ENCODE measurements at regions not wholly inside any gene's neighbourhood (a gene's known extent, or its start where the extent isn't known, plus 50 kb on each side); places are given as distances from the start of the nearest gene placed in this dataset.
A peak's percentile ranks its signal among the peaks of the same experiment; 100 is the strongest.

DNA sequence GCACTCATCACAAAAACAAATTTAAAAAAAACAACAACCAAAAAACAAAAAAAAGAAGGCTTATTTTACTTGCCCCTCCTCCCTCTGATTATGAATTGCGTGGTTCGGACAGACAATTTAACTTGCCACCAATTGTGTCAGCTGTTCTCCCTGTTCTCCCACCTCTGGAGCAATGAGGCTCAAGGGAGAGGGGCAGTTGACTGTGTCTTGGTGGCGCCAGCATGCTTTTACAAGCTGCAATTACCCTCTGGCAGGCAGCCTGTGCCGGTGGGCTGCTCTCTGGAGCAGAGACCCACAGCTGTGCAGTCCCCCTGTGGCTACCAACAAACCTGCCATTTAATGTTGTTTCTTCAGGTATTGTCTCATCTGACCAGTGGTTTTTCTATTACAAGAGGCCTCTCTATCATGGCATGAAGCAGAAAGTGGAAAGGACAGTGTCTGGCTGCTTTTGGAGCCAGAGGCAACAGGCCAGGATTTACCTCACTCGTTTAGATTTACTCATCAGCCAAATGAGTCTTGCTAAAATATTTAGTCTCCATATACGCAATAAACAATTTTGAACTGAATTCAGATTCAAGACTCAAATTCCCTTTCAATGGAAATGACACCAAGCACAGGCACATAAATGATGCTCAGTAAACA lies 192.0 kb upstream of the TPRG1 start:
- TF ChIP-seq POLR2AphosphoS5 (IDR thresholded peaks at IDR 0.05): no peak
- TF ChIP-seq EP300 (IDR thresholded peaks at IDR 0.05; ENCODE audit: low read depth): no peak
- TF ChIP-seq POLR2A (IDR thresholded peaks at IDR 0.05): no peak
- TF ChIP-seq, protein P1, sequence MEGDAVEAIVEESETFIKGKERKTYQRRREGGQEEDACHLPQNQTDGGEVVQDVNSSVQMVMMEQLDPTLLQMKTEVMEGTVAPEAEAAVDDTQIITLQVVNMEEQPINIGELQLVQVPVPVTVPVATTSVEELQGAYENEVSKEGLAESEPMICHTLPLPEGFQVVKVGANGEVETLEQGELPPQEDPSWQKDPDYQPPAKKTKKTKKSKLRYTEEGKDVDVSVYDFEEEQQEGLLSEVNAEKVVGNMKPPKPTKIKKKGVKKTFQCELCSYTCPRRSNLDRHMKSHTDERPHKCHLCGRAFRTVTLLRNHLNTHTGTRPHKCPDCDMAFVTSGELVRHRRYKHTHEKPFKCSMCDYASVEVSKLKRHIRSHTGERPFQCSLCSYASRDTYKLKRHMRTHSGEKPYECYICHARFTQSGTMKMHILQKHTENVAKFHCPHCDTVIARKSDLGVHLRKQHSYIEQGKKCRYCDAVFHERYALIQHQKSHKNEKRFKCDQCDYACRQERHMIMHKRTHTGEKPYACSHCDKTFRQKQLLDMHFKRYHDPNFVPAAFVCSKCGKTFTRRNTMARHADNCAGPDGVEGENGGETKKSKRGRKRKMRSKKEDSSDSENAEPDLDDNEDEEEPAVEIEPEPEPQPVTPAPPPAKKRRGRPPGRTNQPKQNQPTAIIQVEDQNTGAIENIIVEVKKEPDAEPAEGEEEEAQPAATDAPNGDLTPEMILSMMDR (IDR thresholded peaks at IDR 0.05): no peak
- WGBS, 2 donors (ENCODE audit: low coverage in 1 of 2): 65 to 76% methylated on average over 2 to 6 of the region's 6 CpGs
- peaks cover 0 to 12% (median 2%) of the 10 kb centered on the region in 4 donors for H3K4me1 ChIP-seq
- H3K9me3 ChIP-seq: no peaks in the 10 kb centered on the region
- DNase-seq: no peak
- H3K36me3 ChIP-seq: no peaks in the 10 kb centered on the region
- no peak overlapping the region for H3K4me3 ChIP-seq
- H3K27me3 ChIP-seq: no peaks in the 10 kb centered on the region
- H3K27ac ChIP-seq: peak overlapping the region; percentile 30 to 51 (median 33)
- intact Hi-C loops (cut with DNase I; ENCODE audit: low total_unique reads): loop anchor here (10.0 kb wide), 1 partner anchor 165 kb away; no protein-coding TSS in a partner anchor
- in situ Hi-C loops (cut with MboI; ENCODE audit: low pct_ligation_motif_present in 1 of 4, low pct_unique_long_range_greater_than_20kb in 1 of 4, low sequenced_read_pairs in 3 of 4): no loop called here

DNA sequence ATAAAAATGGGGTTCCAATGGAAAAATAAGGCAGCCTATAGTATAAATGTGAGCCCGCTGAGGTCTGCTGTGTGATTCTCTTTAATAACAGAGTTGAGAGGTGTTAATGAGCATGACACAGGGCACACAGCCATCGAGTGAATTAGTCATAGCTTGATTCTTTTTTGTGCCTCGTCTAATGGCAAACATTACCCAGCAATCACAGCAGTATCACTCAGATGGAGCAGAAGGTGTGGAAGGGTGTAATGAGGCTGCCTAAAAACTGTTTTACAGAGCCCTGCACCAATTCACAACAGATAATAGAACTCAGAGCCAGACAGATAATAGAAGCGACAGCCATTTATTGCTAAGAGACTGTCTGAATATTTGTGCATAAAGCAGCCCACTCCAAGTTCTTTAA lies 178.6 kb upstream of the TPRG1 start:
- H3K27me3 ChIP-seq: no peaks in the 10 kb centered on the region
- no peaks in the 10 kb centered on the region for H3K36me3 ChIP-seq
- intact Hi-C loops (cut with DNase I; ENCODE audit: low total_unique reads) (no loop called here), in situ Hi-C loops (cut with MboI; ENCODE audit: low pct_ligation_motif_present in 1 of 4, low pct_unique_long_range_greater_than_20kb in 1 of 4, low sequenced_read_pairs in 3 of 4) (no loop called here)
- no peak overlapping the region for H3K4me3 ChIP-seq
- WGBS, 2 donors (ENCODE audit: low coverage in 1 of 2): 68 to 74% methylated on average over 3 to 4 of the region's 4 CpGs
- no peak overlapping the region for H3K27ac ChIP-seq
- no peaks in the 10 kb centered on the region for H3K4me1 ChIP-seq
- TF ChIP-seq EP300 (IDR thresholded peaks at IDR 0.05; ENCODE audit: low read depth) (no peak), POLR2A (IDR thresholded peaks at IDR 0.05) (no peak), POLR2AphosphoS5 (IDR thresholded peaks at IDR 0.05) (no peak)
- TF ChIP-seq, protein P1 (IDR thresholded peaks at IDR 0.05): no peak
- H3K9me3 ChIP-seq: no peaks in the 10 kb centered on the region
- no peak for DNase-seq

DNA sequence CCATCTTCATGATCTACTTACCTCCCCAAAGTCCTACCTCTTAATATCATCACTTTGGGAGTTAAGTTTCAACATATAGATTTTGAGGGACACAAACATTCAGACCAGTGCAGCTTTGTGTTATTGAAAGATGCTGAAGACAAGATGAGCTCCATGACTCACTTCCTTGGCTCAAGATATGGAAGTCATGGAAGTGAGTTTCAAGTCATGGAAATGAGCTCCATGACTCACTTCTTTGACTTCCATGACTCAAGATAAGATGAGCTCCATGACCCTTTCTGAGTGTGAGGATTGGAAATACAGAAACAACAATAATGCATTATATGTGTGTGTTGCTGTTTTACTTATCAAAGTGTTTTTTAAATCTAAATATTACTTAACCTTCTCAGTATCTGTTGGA lies 170.2 kb upstream of the TPRG1 start:
- no peak for DNase-seq
- H3K27me3 ChIP-seq: no peaks in the 10 kb centered on the region
- no peak overlapping the region for H3K27ac ChIP-seq
- no peaks in the 10 kb centered on the region for H3K4me1 ChIP-seq
- no peaks in the 10 kb centered on the region for H3K36me3 ChIP-seq
- H3K4me3 ChIP-seq: no peak overlapping the region
- intact Hi-C loops (cut with DNase I; ENCODE audit: low total_unique reads): no loop called here
- TF ChIP-seq, protein P1 (IDR thresholded peaks at IDR 0.05): no peak
- TF ChIP-seq POLR2A (IDR thresholded peaks at IDR 0.05) (no peak), EP300 (IDR thresholded peaks at IDR 0.05; ENCODE audit: low read depth) (no peak), POLR2AphosphoS5 (IDR thresholded peaks at IDR 0.05) (no peak)
- in situ Hi-C loops (cut with MboI; ENCODE audit: low pct_ligation_motif_present in 1 of 4, low pct_unique_long_range_greater_than_20kb in 1 of 4, low sequenced_read_pairs in 3 of 4): no loop called here
- H3K9me3 ChIP-seq: no peaks in the 10 kb centered on the region

DNA sequence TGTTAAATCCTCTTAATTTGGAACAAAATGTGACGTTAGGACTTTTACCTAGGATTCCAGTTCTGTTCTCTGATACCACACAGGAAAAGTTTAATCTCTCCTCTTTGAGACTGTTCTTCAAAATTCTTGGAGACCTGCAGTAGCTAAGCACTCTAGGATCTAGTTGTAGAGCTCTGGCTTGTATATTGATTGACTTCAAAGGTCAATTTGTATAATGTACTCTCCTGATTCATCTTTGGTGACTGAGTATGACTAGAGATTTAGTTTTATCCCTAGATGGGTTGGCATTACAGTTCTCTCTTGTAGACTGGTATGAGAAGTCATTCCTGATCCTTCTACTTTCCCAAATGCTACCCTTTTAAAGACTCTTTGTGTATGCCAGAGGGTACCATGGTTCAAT lies 168.4 kb upstream of the TPRG1 start:
- TF ChIP-seq POLR2AphosphoS5 (IDR thresholded peaks at IDR 0.05) (no peak), EP300 (IDR thresholded peaks at IDR 0.05; ENCODE audit: low read depth) (no peak), POLR2A (IDR thresholded peaks at IDR 0.05) (no peak)
- TF ChIP-seq, protein P1 (IDR thresholded peaks at IDR 0.05): no peak
- in situ Hi-C loops (cut with MboI; ENCODE audit: low pct_ligation_motif_present in 1 of 4, low pct_unique_long_range_greater_than_20kb in 1 of 4, low sequenced_read_pairs in 3 of 4): no loop called here
- Histone ChIP-seq H3K4me1 (no peaks in the 10 kb centered on the region), H3K4me3 (no peak overlapping the region), H3K9me3 (no peaks in the 10 kb centered on the region), H3K27me3 (no peaks in the 10 kb centered on the region), H3K36me3 (no peaks in the 10 kb centered on the region), H3K27ac (no peak overlapping the region)
- 83 to 90% methylated on average over 1 of the region's 1 CpG for WGBS, 2 donors (ENCODE audit: low coverage in 1 of 2)
- intact Hi-C loops (cut with DNase I; ENCODE audit: low total_unique reads): no loop called here
- DNase-seq: no peak
